GM21786 (cell line): ENCODE measurements at regions not wholly inside any gene's neighbourhood (a gene's known extent, or its start where the extent isn't known, plus 50 kb on each side); places are given as distances from the start of the nearest gene placed in this dataset.
"Not testable (repeated sequence)": the region's sequence is repeated elsewhere in the genome, so short reads cannot be mapped to it uniquely, and the experiment has no call there.

Experiments used
- ATAC-seq: cut with Tn5 transposase; IDR thresholded peaks from one replicate; pipeline ENCODE4 v1.9.1; 2021; ENCODE audit not compliant: unreplicated experiment

GRCh38 chr11:80990885-80991284 is 1550.1 kb upstream of the TENM4 start:
- no peak for ATAC-seq

GRCh38 chr11:80987171-80987570 is 1546.3 kb upstream of the TENM4 start:
- ATAC-seq: no peak

- no peak for ATAC-seq
Measured at GRCh38 chr11:80986421-80987074, 1545.7 kb upstream of the TENM4 start.

DNA sequence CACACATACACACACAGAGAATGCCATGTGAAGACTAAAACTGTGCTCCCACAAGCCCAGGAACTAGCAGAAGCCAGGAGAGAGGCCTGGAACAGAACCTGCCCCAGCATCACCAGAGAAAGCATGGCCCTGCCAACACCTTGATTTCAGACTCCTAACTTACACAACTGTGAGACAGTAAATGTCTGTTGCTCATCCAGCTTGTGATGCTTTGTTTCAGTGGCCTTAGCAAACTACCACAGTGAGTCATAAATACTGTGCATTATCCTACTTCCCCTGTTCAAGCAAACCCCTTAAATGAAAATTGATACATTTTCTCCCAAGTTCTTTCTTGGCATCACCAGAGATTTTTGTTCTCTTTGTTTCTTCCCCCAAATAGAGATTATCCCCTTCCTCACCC is 1539.4 kb upstream of the TENM4 start:
- no peak for ATAC-seq

GRCh38 chr11:80973786-80974185 is 1533.0 kb upstream of the TENM4 start:
- no peak for ATAC-seq

DNA sequence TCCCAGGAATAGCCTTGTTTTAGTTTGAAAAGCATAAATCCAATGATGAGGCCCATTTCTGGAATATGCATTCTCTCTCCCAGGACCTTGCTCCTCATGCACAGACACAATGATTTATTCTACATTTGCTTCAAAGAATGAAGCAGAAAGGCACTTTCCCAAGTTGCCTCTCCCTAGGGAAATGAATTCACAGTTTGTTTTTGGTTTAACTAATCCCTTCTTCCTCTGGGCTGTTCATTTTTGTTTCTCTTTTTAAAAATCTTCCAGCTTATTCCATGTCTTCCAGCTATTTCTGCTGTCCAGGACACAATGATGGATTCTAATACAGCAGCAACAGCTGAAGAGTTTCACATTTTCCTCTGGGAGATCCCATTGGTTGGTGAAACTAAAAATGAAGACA is 1529.2 kb upstream of the TENM4 start:
- no peak for ATAC-seq

GRCh38 chr11:80967649-80968048 is 1526.8 kb upstream of the TENM4 start:
- no peak for ATAC-seq

GRCh38 chr11:80960381-80961029 is 1519.7 kb upstream of the TENM4 start:
- ATAC-seq: no peak

DNA sequence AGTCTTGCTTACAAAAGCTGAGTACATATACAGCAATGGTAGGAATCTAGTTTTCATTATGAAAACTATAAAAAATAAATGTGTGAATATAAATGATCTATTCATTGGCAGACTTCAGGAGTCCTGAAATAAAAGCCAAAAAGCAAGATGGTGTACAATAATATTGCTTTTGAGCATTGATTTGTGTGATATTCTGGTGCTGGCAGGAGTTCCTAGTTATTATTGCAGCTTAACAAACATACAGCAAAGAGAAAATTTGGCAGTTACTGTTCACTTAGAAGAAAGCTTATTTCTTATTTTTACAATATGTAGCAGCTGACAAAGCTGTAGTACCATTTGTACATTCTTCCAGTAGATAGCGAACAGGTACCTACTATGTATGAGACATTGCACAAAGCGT is 1518.9 kb upstream of the TENM4 start:
- no peak for ATAC-seq

- ATAC-seq: no peak
Measured at GRCh38 chr11:80958987-80959386, 1518.2 kb upstream of the TENM4 start.

- ATAC-seq: no peak
Measured at GRCh38 chr11:80958361-80958760, 1517.5 kb upstream of the TENM4 start.

GRCh38 chr11:80955588-80955987 is 1514.8 kb upstream of the TENM4 start:
- no peak for ATAC-seq

DNA sequence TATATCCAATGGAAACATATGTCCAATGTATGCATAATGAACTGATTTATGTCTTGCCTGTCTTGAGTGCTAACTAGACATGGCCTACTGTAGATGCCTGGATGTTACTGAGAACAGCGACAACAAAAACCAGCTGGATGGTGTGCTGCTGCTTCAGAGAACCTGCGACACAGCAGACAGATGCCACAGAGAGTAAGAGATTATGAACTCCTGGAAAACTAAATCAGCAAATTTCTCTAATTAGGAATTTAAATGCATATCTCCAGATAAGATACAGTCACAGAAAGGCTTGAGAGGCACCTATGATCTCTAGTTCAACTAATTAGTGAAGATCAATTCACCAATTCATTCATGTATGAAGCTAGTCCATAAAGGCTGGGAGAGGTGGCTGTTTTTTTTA is 1508.0 kb upstream of the TENM4 start:
- no peak for ATAC-seq

DNA sequence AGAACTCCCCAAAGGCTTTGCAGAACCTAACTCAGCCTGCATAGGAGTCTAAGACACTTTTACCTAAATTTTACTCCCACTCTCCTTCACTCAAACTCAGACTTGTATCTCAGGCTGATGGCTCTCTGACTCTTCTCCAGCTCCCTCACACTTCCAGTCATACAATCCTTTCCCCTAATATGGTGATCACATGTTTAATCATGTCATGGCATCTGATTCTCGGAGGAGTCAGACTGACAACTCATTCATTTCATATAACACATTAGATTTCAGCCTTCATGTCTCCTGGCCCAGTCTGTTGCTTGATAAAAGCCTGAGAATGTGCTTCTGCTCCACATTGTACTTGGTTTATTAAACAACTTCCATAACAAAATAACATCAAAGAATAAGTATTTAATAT is 1503.9 kb upstream of the TENM4 start:
- ATAC-seq: no peak

DNA sequence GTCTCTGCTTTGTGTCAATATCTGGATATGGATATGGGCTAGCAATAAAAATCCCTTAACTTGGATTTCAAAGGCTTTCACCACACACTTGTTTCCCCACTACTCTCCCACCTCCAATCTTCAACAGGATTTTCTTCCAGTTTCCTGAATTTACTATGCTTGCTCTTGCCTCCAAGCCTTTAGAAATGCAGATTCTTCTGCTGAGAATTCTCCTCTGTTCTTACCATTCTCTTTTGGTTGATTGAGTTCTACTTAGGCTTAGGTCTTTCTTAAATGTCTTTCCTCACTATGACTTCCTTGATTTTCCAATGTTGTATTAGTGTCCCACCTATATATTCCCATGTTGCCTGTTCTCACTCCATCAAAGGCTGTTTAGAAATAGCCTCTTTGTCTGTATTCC is 1502.4 kb upstream of the TENM4 start:
- ATAC-seq: no peak

GRCh38 chr11:80937842-80938241 is 1497.0 kb upstream of the TENM4 start:
- no peak for ATAC-seq

DNA sequence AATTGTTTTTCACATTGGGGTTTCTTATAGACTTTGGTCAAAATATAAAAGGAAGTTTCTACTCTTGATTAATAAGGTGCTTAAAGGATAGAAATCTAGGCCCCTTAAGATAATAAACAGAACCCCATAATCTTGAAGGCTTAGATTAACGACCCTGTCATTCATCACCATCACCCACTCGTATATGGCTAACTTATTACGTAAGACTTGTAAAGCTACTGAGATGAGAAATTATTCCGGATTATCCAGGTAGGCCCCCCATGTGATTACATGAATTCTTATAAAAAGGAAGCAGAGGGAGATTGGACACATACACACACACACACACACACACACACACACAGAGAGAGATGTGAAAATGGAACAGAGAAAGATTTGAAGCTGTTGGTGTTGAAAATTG is 1489.2 kb upstream of the TENM4 start:
- no peak for ATAC-seq

- no peak for ATAC-seq
Measured at GRCh38 chr11:80929031-80929805, 1488.4 kb upstream of the TENM4 start.

DNA sequence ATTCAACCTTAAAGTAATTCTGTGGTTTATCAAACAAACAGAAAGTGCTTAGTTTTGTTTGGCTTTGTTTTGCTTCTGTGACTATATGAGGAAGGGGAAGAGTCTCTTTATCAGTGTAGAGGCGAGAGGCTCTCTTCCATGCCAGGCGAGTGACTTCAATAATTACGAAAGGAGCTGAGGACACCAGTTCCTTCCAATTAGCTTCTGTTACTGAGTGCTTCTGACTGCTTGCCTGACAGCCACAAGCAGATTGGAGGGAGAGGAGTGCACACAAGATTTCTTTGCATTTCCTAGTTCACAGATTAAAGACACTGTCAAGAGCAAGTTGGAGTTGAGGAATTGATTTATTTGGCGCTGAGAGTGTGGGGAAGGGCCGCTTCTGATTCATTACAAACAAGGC is 1484.5 kb upstream of the TENM4 start:
- ATAC-seq: no peak

GRCh38 chr11:80921310-80921709 is 1480.5 kb upstream of the TENM4 start:
- ATAC-seq: not testable (repeated sequence)

GRCh38 chr11:80916173-80916798 is 1475.5 kb upstream of the TENM4 start:
- no peak for ATAC-seq

DNA sequence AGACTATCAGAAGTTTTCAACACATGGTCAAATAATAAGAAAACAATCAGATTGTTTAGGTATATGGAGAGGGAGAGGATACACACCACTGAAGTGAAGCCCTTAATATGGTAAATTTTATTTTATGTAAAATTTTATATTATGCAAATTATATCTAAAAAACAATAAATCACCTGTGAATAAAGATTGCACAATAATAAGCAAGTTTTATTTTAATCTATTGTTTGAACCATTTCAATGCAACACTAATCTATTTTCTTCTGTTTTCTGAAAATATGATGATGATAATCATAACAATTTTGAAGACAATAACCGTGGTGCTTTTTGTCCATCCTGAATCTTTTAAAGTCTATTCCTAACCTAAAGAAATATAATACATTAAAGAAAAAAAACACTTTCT is 1473.5 kb upstream of the TENM4 start:
- ATAC-seq: no peak
